GM23248 (cell line): ENCODE measurements at regions not wholly inside any gene's neighbourhood (a gene's known extent, or its start where the extent isn't known, plus 50 kb on each side); places are given as distances from the start of the nearest gene placed in this dataset.

ENCODE experiments used
- EZH2 ChIP-seq: fragments of 200-600 bp; sonication (generic); IDR thresholded peaks from 2 replicates; pipeline ENCODE4 v1.6.1; 2018; ENCODE audit warnings: antibody characterized with exemption, mild to moderate bottlenecking; ENCODE audit not compliant: insufficient read depth, poor library complexity, severe bottlenecking
- EZH2phosphoT487 ChIP-seq: fragments of 200-600 bp; sonication (generic); IDR thresholded peaks from 2 replicates; pipeline ENCODE4 v1.6.1; 2018; ENCODE audit warnings: antibody characterized with exemption, moderate library complexity, mild to moderate bottlenecking, low read depth; ENCODE audit not compliant: insufficient read depth

DNA sequence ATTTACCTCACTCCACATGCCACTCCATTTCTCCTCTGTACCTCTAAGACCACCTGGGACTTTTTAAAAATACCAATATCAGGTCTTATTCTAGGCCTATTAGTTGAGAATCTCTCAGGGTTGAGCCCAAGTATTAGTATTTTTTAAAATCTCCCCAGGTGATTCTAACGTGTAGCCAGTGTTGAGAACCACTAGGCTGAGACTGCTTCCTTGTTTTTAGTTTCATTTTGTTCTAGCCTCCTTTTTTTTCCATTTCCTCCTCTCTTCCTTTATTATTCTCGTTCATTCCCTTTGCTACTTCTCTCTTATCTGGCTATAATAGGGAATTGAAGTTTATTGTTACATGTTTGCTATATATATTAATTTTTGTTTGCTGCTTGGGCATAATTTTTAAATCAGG, 217.8 kb upstream of the CD96 start:
- TF ChIP-seq EZH2 (no peak), EZH2phosphoT487 (no peak)
